CD4-positive, alpha-beta T cell (primary cell): ENCODE measurements at regions not wholly inside any gene's neighbourhood (a gene's known extent, or its start where the extent isn't known, plus 50 kb on each side); places are given as distances from the start of the nearest gene placed in this dataset.
"Not testable (repeated sequence)": the region's sequence is repeated elsewhere in the genome, so short reads cannot be mapped to it uniquely, and the experiment has no call there.

Source experiments
- ATAC-seq: fragments of 200-7000 bp; cut with Tn5 transposase; one replicate; pipeline ENCODE4 v1.10.0; 2022; ENCODE audit warnings: mild to moderate bottlenecking; ENCODE audit not compliant: poor library complexity
- CTCF ChIA-PET: fragments of 350-600 bp; sonication (Branson Sonifier 250); formaldehyde crosslinking; loops from one replicate; lab custom pipeline; 2021; ENCODE audit warnings: antibody characterized with exemption, inconsistent platforms; lab: Charles Lee
- POLR2A ChIA-PET: fragments of 350-600 bp; sonication (Branson Sonifier 250); formaldehyde crosslinking; loops from one replicate; lab custom pipeline; 2021; ENCODE audit warnings: antibody characterized with exemption, inconsistent platforms; lab: Charles Lee
- DNase-seq, 14 experiments: peaks; one replicate each; pipeline ENCODE4 v3.0.0-alpha.2; 2013 to 2020; ENCODE audit warnings: mixed read lengths in 2 of 14
- H3K27ac ChIP-seq, 2 donors: one replicate each; pipeline versions ENCODE4 v1.5.1 to v1.7.0; 2013; ENCODE audit warnings: low read length in 2 of 2, low read depth in 1 of 2, mild to moderate bottlenecking in 1 of 2
- H3K27me3 ChIP-seq, 2 experiments: 1 replicate in 1 of 2; 2 replicates in 1 of 2; pipeline versions ENCODE4 v1.6.1 to v1.7.0; 2013; ENCODE audit warnings: low read length in 2 of 2, control low read depth in 1 of 2, mild to moderate bottlenecking in 1 of 2, moderate library complexity in 1 of 2; ENCODE audit not compliant: insufficient read depth in 2 of 2, control insufficient read depth in 1 of 2
- H3K36me3 ChIP-seq: one replicate; pipeline ENCODE4 v1.6.1; 2013; ENCODE audit warnings: low read length, control low read depth; ENCODE audit not compliant: insufficient read depth
- H3K4me1 ChIP-seq: one replicate; pipeline ENCODE4 v1.6.1; 2013; ENCODE audit warnings: low read length, control low read depth; ENCODE audit not compliant: insufficient read depth
- H3K4me3 ChIP-seq: one replicate; pipeline ENCODE4 v1.5.1; 2013; ENCODE audit warnings: mild to moderate bottlenecking, low read length, moderate library complexity
- H3K9me3 ChIP-seq, 2 experiments: 1 replicate in 1 of 2; 2 replicates in 1 of 2; pipeline versions ENCODE4 v1.6.1 to v1.7.0; 2013; ENCODE audit warnings: low read length in 2 of 2, mild to moderate bottlenecking in 2 of 2, control low read depth in 1 of 2, moderate library complexity in 1 of 2; ENCODE audit not compliant: control insufficient read depth in 1 of 2, insufficient read depth in 1 of 2
- H3K27ac Mint-ChIP-seq: one replicate; pipeline ENCODE4 v1.8.0; 2020; ENCODE audit warnings: mixed read lengths
- H3K27me3 Mint-ChIP-seq: one replicate; pipeline ENCODE4 v1.8.0; 2021; ENCODE audit warnings: mixed read lengths
- H3K36me3 Mint-ChIP-seq: one replicate; pipeline ENCODE4 v1.8.0; 2021; ENCODE audit warnings: low read depth, mixed read lengths
- H3K4me1 Mint-ChIP-seq: one replicate; pipeline ENCODE4 v1.8.0; 2021; ENCODE audit warnings: low read depth, mixed read lengths
- H3K4me3 Mint-ChIP-seq: one replicate; pipeline ENCODE4 v1.8.0; 2020; ENCODE audit warnings: mild to moderate bottlenecking, mixed read lengths
- H3K9me3 Mint-ChIP-seq: one replicate; pipeline ENCODE4 v1.8.0; 2020; ENCODE audit warnings: mixed read lengths
- CTCF ChIP-seq: fragments of 200-600 bp; IDR thresholded peaks from one replicate; pipeline ENCODE4 v1.8.0; 2022; ENCODE audit warnings: antibody characterized with exemption, mild to moderate bottlenecking
- intact Hi-C, 2 experiments: fragments of 100-400 bp; cut with DNase I in 1 of 2; cut with micrococcal nuclease in 1 of 2; formaldehyde crosslinking; loops; one replicate each; pipeline versions ENCODE4 v1.15.1 to v1.9.0; 2023 to 2025; cut with DNase I, micrococcal nuclease

- no peak overlapping the region for H3K4me3 ChIP-seq
- no peak overlapping the region for H3K4me3 Mint-ChIP-seq
- H3K27me3 ChIP-seq = no peaks in the 10 kb centered on the region
- peaks cover 0 to 11% of the 10 kb centered on the region in 2 experiments for H3K9me3 ChIP-seq
- H3K36me3 ChIP-seq = no peaks in the 10 kb centered on the region
- no peaks in the 10 kb centered on the region for H3K4me1 Mint-ChIP-seq
- H3K36me3 Mint-ChIP-seq = peaks cover 4% of the 10 kb centered on the region
- ChIA-PET POLR2A (no interaction called here), CTCF (no interaction called here)
- H3K27ac ChIP-seq = no peak overlapping the region
- H3K27ac Mint-ChIP-seq = no peak overlapping the region
- intact Hi-C loops = no loop called here
- ATAC-seq (no peak), DNase-seq (no peak)
- no peak for TF ChIP-seq CTCF
- H3K9me3 Mint-ChIP-seq = peaks cover 12% of the 10 kb centered on the region
- H3K4me1 ChIP-seq = no peaks in the 10 kb centered on the region
- H3K27me3 Mint-ChIP-seq = peaks cover 18% of the 10 kb centered on the region
Measured at GRCh38 chr2:19617257-19617848, 258.9 kb upstream of the OSR1 start.

- H3K9me3 Mint-ChIP-seq = peaks cover 12% of the 10 kb centered on the region
- H3K27ac Mint-ChIP-seq, ATAC-seq, CTCF ChIA-PET, H3K27me3 ChIP-seq, DNase-seq, H3K4me3 Mint-ChIP-seq, H3K4me3 ChIP-seq, intact Hi-C loops, H3K27ac ChIP-seq, H3K4me1 ChIP-seq, H3K4me1 Mint-ChIP-seq, H3K36me3 Mint-ChIP-seq, H3K36me3 ChIP-seq: not testable (repeated sequence)
- POLR2A ChIA-PET = interaction anchor here (0.6 kb wide), 1 partner anchor 278 kb away, joined by 3 read pairs; no protein-coding TSS in a partner anchor
- H3K9me3 ChIP-seq = peaks cover 0 to 11% of the 10 kb centered on the region in 2 experiments
- peaks cover 17% of the 10 kb centered on the region for H3K27me3 Mint-ChIP-seq
Measured at GRCh38 chr2:19615402-19615801, 257.0 kb upstream of the OSR1 start.

- H3K9me3 ChIP-seq = peaks cover 0 to 11% of the 10 kb centered on the region in 2 experiments
- ATAC-seq = no peak
- H3K4me3 ChIP-seq = no peak overlapping the region
- no peaks in the 10 kb centered on the region for H3K4me1 ChIP-seq
- H3K27ac ChIP-seq = no peak overlapping the region
- Mint-ChIP-seq H3K27ac (no peak overlapping the region), H3K9me3 (peaks cover 10% of the 10 kb centered on the region), H3K36me3 (peaks cover 4% of the 10 kb centered on the region), H3K27me3 (peaks cover 20% of the 10 kb centered on the region), H3K4me3 (no peak overlapping the region), H3K4me1 (no peaks in the 10 kb centered on the region)
- TF ChIP-seq CTCF = no peak
- ChIA-PET CTCF (no interaction called here), POLR2A (no interaction called here)
- intact Hi-C loops = no loop called here
- DNase-seq = no peak
- no peaks in the 10 kb centered on the region for H3K36me3 ChIP-seq
- H3K27me3 ChIP-seq = no peaks in the 10 kb centered on the region
Measured at GRCh38 chr2:19614066-19614465, 255.6 kb upstream of the OSR1 start.
